ENCODE measurements at regions not wholly inside any gene's neighbourhood (a gene's known extent, or its start where the extent isn't known, plus 50 kb on each side); places are given as distances from the start of the nearest gene placed in this dataset.

DNA sequence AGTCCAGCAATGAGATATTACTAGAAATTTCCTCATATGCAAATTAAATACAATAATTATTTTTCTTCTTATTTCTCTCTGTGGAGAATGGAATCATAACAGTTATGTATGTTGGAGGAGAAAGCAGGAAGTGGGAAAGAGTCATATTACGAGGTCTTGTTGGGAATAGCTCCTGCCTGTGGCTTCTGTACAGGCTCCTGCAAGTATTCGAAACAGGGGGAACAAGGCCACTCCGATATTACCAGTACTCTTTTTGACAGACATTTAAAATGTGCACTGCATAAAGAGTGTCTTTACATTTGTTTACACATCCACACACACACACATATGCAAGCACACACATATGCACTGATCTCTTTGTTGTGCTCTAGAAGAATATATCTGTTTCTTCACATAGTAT lies 812.0 kb upstream of the ZNF608 start:
- peak; percentile 23 for DNase-seq (ENCODE audit: low read depth)
- TF ChIP-seq, protein P1, sequence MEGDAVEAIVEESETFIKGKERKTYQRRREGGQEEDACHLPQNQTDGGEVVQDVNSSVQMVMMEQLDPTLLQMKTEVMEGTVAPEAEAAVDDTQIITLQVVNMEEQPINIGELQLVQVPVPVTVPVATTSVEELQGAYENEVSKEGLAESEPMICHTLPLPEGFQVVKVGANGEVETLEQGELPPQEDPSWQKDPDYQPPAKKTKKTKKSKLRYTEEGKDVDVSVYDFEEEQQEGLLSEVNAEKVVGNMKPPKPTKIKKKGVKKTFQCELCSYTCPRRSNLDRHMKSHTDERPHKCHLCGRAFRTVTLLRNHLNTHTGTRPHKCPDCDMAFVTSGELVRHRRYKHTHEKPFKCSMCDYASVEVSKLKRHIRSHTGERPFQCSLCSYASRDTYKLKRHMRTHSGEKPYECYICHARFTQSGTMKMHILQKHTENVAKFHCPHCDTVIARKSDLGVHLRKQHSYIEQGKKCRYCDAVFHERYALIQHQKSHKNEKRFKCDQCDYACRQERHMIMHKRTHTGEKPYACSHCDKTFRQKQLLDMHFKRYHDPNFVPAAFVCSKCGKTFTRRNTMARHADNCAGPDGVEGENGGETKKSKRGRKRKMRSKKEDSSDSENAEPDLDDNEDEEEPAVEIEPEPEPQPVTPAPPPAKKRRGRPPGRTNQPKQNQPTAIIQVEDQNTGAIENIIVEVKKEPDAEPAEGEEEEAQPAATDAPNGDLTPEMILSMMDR (IDR thresholded peaks at IDR 0.05; ENCODE audit: low read length, missing control alignments) = no peak
- H3K4me3 ChIP-seq (replicated peaks; ENCODE audit: low read depth, low read length) = no peak overlapping the region

DNA sequence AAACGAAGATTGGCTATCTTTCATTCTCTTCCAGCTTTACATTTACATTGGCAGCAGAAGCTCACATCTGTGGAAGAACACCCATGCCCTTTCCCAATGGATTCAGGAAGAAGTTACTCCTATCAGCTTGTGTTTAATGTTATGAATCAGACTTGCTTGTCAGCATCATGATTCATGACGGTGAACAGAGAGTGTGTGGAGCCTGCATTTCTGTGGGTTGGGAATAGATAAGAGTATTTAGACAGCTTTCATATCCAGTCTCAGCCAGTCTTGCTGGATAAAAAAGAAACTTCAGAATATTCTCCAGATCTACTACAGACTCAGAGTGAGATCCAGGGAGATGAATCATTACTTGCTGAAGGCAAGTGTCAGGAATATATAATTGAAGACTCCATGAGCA lies 812.9 kb upstream of the ZNF608 start:
- peak; percentile 98 for DNase-seq (ENCODE audit: low read depth)
- no peak overlapping the region for H3K4me3 ChIP-seq (replicated peaks; ENCODE audit: low read depth, low read length)
- TF ChIP-seq, protein P1 (IDR thresholded peaks at IDR 0.05; ENCODE audit: low read length, missing control alignments) = no peak

DNA sequence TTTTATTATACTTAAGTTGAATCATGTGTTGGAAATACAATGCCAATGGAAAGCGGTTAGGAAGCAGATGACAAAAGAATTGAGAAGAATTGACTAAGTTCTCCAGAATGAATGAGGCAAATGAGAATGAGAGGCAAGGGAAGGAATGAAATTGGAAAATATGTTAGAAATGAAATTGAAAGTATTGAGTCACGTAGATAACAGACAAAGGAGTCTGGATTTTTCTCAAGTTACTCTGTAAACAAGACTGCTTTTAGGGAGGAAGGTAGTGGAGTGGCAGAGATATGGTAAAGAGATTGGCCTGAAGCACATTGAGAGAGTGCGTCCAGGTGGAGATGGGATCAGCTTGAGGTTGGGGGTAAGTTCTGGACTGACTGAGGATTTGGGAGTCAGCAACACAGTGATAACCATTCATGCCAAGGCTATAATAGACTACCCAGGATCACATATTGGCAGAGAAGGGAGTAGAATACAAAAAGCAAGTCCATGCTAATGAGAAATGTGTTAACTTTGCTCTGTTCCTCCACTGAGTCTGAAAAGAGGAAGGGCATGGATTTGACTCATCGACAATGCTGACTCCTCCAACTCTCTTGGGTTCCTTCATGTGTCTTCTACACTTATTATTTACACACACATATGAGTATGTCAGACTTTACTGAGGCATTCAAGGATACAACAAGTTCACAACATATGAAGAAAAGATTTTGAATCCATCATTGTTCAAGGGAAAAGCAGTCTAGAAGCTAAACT lies 814.2 kb upstream of the ZNF608 start:
- TF ChIP-seq, protein P1 (IDR thresholded peaks at IDR 0.05; ENCODE audit: low read length, missing control alignments) = no peak
- peak; percentile 70 for DNase-seq (ENCODE audit: low read depth)
- no peak overlapping the region for H3K4me3 ChIP-seq (replicated peaks; ENCODE audit: low read depth, low read length)

DNA sequence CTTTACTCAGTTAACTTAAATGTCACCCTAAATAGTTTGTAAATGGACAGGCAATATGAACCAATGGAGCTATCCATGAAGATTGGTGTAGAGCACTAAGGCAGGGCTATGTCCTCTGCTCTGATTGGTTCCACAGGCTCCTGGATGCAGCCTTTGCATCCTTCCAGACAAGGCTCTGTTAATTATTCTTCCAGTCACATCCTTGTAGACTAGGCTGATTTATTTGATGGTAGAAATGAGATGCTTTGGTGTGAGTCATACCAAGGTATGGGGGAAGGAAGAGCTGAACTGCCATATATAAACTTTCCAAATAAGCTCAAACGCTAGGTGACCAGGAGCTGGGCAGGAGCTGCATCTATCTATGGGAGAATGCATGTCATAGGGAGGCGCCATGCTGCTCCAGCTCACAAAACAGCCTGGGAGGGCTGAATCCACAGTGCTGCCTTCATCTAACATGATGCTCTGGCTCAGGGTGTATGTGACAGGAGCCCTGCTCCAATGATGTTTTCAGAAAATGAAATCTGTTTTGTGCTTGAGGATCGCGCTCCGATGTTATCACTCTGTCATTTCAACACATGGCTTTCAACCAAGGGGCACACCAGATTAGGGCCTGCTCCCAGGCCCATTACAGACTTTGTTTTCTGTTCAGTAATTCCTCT lies 818.0 kb upstream of the ZNF608 start:
- TF ChIP-seq, protein P1 (IDR thresholded peaks at IDR 0.05; ENCODE audit: low read length, missing control alignments) = no peak
- no peak overlapping the region for H3K4me3 ChIP-seq (replicated peaks; ENCODE audit: low read depth, low read length)
- no peak for DNase-seq (ENCODE audit: low read depth)

DNA sequence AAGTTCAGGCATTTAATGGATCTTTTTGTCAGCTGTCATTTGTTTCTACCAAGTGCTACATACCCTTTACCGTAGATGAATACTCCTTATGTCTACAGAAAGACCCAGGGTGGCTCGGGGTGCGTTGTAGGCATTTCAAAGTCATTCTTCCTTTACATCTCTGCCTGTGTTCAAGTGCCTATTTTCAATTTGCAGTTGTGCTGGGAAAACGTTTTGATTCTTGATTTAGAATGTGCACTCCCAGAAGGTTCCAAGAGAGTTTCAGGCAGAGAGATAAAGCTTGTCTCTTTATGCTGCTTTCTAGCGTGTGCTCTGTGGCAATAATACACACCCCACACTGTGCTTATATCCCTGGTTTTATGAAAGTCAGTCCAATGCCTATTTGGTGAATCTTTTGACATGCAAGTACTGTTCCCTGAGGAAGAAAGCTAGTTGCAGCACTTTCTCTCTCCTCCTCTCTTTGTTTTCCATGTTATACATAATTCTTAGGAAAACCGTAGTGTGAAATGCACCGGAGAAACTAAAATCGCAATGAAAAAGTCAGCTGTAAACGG lies 828.1 kb upstream of the ZNF608 start:
- TF ChIP-seq, protein P1 (IDR thresholded peaks at IDR 0.05; ENCODE audit: low read length, missing control alignments) = no peak
- no peak overlapping the region for H3K4me3 ChIP-seq (replicated peaks; ENCODE audit: low read depth, low read length)
- DNase-seq (ENCODE audit: low read depth) = no peak

DNA sequence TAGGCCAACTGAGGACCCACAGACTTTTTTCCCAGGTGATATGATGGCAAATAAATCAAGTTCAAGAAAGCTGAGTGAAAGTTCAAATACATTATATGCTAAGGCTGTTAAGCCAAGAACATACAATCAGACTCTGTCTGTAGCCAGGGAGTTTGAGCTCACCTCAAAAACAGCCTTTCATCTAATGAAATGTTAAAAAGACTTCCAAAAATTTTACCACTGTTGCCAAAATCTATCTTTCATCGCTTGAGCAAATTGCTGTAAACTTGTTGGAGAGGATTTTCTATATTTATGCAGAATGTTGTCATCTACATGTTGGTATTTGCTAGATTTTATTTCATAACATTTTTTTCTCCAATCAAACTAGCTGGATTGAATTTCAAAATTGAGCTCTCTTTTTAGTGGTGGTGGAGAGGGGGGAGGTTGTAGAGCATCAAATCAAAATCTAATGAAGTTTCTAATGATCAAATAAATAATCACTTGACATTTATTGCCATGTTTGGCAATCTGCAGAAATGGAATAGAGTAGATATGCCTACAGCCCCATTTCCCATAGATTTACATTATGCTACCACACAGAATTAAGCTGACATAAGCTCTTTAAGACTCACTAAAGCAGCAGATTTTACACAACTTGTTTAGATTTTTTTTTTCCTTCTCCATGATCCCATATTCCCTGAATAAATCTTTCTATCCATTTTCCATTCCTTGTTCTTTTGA lies 828.9 kb upstream of the ZNF608 start:
- H3K4me3 ChIP-seq (replicated peaks; ENCODE audit: low read depth, low read length) = no peak overlapping the region
- TF ChIP-seq, protein P1 (IDR thresholded peaks at IDR 0.05; ENCODE audit: low read length, missing control alignments) = no peak
- DNase-seq (ENCODE audit: low read depth) = no peak
